HepG2 (cell line): ENCODE measurements at regions not wholly inside any gene's neighbourhood (a gene's known extent, or its start where the extent isn't known, plus 50 kb on each side); places are given as distances from the start of the nearest gene placed in this dataset.
A peak's percentile ranks its signal among the peaks of the same experiment; 100 is the strongest.

Experiments
- ATAC-seq: fragments of 200-7000 bp; cut with Tn5 transposase; 3 replicates; pipeline ENCODE4 v1.9.1; 2020; ENCODE audit warnings: mild to moderate bottlenecking, moderate library complexity
- BruUV-seq: library from RNA; stranded (reverse); fragments of 400-500 nt; replicated peaks from 2 replicates; lab custom pipeline; 2021; lab: Mats Ljungman, UMichigan
- CTCF ChIA-PET: fragments of 300-600 bp; formaldehyde crosslinking; extraction: SDS; loops from one replicate; lab custom pipeline; 2021; ENCODE audit warnings: low total read pairs, inconsistent platforms, low intra/inter-chr PET ratio; lab: Yijun Ruan, JAX
- POLR2A ChIA-PET: fragments of 350-600 bp; sonication (Branson Sonifier 250); formaldehyde crosslinking; loops from one replicate; lab custom pipeline; 2020; ENCODE audit warnings: antibody characterized with exemption, inconsistent platforms; lab: Yijun Ruan, JAX
- DNase-seq: peaks from one replicate; pipeline ENCODE4 v3.0.0-alpha.2; 2015; ENCODE audit warnings: low spot score
- FAIRE-seq: peaks from 3 replicates; lab custom pipeline; 2011; peaks lifted over from hg19 to GRCh38; lab: Jason Lieb, UNC
- H2AFZ ChIP-seq: one replicate; pipeline ENCODE4 v1.6.1; 2011; ENCODE audit warnings: low read length, inconsistent platforms
- H3K27ac ChIP-seq: fragments of 300-600 bp; 3 replicates; pipeline ENCODE4 v1.8.0; 2011; ENCODE audit warnings: mixed run types, mild to moderate bottlenecking, mixed read lengths, low read length, inconsistent platforms; ENCODE audit not compliant: insufficient read depth; ENCODE audit errors: extremely low read length
- H3K27me3 ChIP-seq, 2 experiments: fragments of 200-600 bp in 1 of 2; 2 replicates in 1 of 2; 3 replicates in 1 of 2; pipeline versions ENCODE4 v1.6.0 to v1.8.0; 2011; ENCODE audit warnings: low read length in 2 of 2, mild to moderate bottlenecking in 2 of 2, moderate library complexity in 2 of 2, inconsistent platforms in 1 of 2; ENCODE audit not compliant: insufficient read depth in 2 of 2, control insufficient read depth in 1 of 2
- H3K36me3 ChIP-seq, 2 experiments: fragments of 200-600 bp in 1 of 2; replicated peaks in 1 of 2; 2 replicates in 1 of 2; 3 replicates in 1 of 2; pipeline versions ENCODE4 v1.5.1 to v1.8.0; 2011; ENCODE audit warnings: low read length in 2 of 2, inconsistent platforms in 1 of 2; ENCODE audit not compliant: insufficient read depth in 2 of 2, control insufficient read depth in 1 of 2
- H3K4me1 ChIP-seq: 2 replicates; pipeline ENCODE4 v1.5.1; 2012; ENCODE audit warnings: low read length, inconsistent platforms; ENCODE audit not compliant: insufficient read depth
- H3K4me2 ChIP-seq: 2 replicates; pipeline ENCODE4 v1.6.0; 2011; ENCODE audit warnings: low read depth, low read length, inconsistent platforms
- H3K4me3 ChIP-seq, 3 experiments: fragments of 200-600 bp in 1 of 3; sonication (generic), shearing (Covaris generic) in 1 of 3; replicated peaks in 1 of 3; 2 replicates each; pipeline ENCODE4 v1.5.1; 2011 to 2016; ENCODE audit warnings: low read length in 3 of 3, inconsistent platforms in 2 of 3, low read depth in 2 of 3, mild to moderate bottlenecking in 2 of 3, control low read depth in 1 of 3, mixed read lengths in 1 of 3; ENCODE audit not compliant: insufficient read depth in 1 of 3
- H3K79me2 ChIP-seq: one replicate; pipeline ENCODE4 v1.6.1; 2011; ENCODE audit warnings: low read length, inconsistent platforms; ENCODE audit not compliant: insufficient read depth
- H3K9ac ChIP-seq: 2 replicates; pipeline ENCODE4 v1.6.0; 2011; ENCODE audit warnings: mild to moderate bottlenecking, low read depth, low read length, inconsistent platforms; ENCODE audit not compliant: insufficient read depth
- H3K9me3 ChIP-seq: 2 replicates; pipeline ENCODE4 v1.5.1; 2012; ENCODE audit warnings: mild to moderate bottlenecking, low read length
- H4K20me1 ChIP-seq: 2 replicates; pipeline ENCODE4 v1.6.0; 2011; ENCODE audit warnings: inconsistent platforms, mild to moderate bottlenecking, low read length, moderate library complexity; ENCODE audit not compliant: insufficient read depth
- ATF7 ChIP-seq, 2 experiments: fragments of 450-650 bp in 1 of 2; sonication (generic) in 1 of 2; formaldehyde crosslinking in 1 of 2; IDR thresholded peaks; 2 replicates each; pipeline versions ENCODE4 v1.4.0 to v1.6.1; 2016 to 2020; ENCODE audit warnings: antibody characterized with exemption in 1 of 2, mild to moderate bottlenecking in 1 of 2, missing genetic modification reagents in 1 of 2
- GTF2F1 ChIP-seq: fragments of 150-350 bp; IDR thresholded peaks from 2 replicates; pipeline ENCODE4 v1.6.1; 2014; ENCODE audit warnings: low read length
- XRCC5 ChIP-seq: fragments of 200-400 bp; formaldehyde crosslinking; optimal IDR thresholded peaks from 2 replicates; pipeline ENCODE3; 2017; ENCODE audit warnings: mild to moderate bottlenecking, low read length
- ZSCAN29 ChIP-seq: sonication (generic); formaldehyde crosslinking; conservative IDR thresholded peaks from 2 replicates; pipeline ENCODE4 v1.4.0; 2020; ENCODE audit warnings: mild to moderate bottlenecking, missing genetic modification reagents
- WGBS: methylation state at CpG from one replicate; pipeline ENCODE4 v1.1.6; 2017; ENCODE audit warnings: low lambda C conversion rate; 5-methylcytosine and 5-hydroxymethylcytosine counted together
- in situ Hi-C: cut with HindIII; loops from 2 replicates; pipeline ENCODE4 v1.10.0; 2017; ENCODE audit warnings: low pct_unique_long_range_greater_than_20kb; ENCODE audit not compliant: extremely low pct_ligation_motif_present
- intact Hi-C: fragments of 100-400 bp; cut with micrococcal nuclease; formaldehyde crosslinking; loops from one replicate; pipeline ENCODE4 v1.10.0; 2022; ENCODE audit not compliant: unreplicated experiment

DNA sequence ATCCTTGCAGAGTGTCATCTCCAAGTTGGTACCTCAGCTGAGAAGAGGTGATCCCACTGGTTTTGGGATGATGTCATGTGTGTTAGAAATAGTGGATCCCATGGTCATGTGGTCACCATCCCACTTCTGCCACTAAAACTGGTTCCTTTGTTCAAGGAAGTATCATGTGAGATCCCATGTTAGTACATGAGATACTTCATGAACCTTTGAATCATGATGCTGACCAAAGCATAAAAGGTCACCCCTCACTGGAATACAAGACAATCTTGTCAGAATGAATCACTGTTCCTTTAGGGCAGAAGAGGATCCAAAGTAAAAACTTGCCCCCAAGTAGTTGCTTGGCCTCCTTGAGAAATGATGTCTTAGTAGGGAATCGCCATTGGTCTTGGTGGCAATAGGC, 150.9 kb upstream of the MOCS2 start:
- ATAC-seq = no peak
- H4K20me1 ChIP-seq = no peaks in the 10 kb centered on the region
- no peak overlapping the region for H2AFZ ChIP-seq
- CTCF ChIA-PET = no interaction called here
- in situ Hi-C loops (loop anchor here (10.0 kb wide), 1 partner anchor 954 kb away; no protein-coding TSS in a partner anchor), intact Hi-C loops (loop anchor here (5.0 kb wide), 1 partner anchor 167 kb away; no protein-coding TSS in a partner anchor)
- WGBS = 9% methylated on average over 1 of the region's 1 CpG
- no peaks in the 10 kb centered on the region for H3K27me3 ChIP-seq
- H3K79me2 ChIP-seq = no peaks in the 10 kb centered on the region
- TF ChIP-seq ATF7 (IDR thresholded peaks at IDR 0.05) = peak; percentile 83
- no peak for TF ChIP-seq ATF7 (CRISPR knock-in tag; IDR thresholded peaks at IDR 0.05)
- TF ChIP-seq ZSCAN29 (CRISPR knock-in tag) = no peak
- POLR2A ChIA-PET = no interaction called here
- no peak for FAIRE-seq
- H3K27ac ChIP-seq = no peak overlapping the region
- no peaks in the 10 kb centered on the region for H3K9me3 ChIP-seq
- no peak overlapping the region for H3K4me2 ChIP-seq
- no TSS peak for BruUV-seq
- no peaks in the 10 kb centered on the region for H3K36me3 ChIP-seq
- no peak overlapping the region for H3K4me3 ChIP-seq
- H3K4me1 ChIP-seq = no peaks in the 10 kb centered on the region
- no peak for DNase-seq
- no peak overlapping the region for H3K9ac ChIP-seq

DNA sequence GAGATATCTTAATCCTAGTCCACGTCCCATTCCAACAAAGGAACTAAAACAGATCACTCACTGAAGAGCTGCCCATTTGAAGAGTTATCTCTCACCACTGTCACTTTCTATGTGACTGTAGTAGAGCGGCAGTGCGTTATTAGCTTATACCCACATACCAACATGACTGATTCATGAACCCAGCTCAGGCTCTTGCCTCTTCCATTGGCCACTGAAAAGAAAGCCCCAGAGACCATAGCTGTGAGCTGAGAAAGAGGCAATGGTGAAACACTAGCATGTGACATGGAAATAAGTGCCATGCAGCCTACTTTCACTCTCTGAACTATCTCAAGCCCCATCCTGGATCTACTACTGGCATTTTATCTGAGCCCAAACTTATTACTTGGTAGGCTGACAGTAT, 151.7 kb upstream of the MOCS2 start:
- no peak for ATAC-seq

More for the DNA sequence above, 151.7 kb upstream of the MOCS2 start:
- 21% methylated on average over 3 of the region's 3 CpGs for WGBS
- no peak overlapping the region for H3K27ac ChIP-seq
- DNase-seq (no peak), FAIRE-seq (no peak)
- H3K4me2 ChIP-seq = no peak overlapping the region
- ChIA-PET POLR2A (no interaction called here), CTCF (interaction anchor here (1.5 to 2.3 kb wide), 2 partner anchors 957 to 968 kb away, joined by 7 to 13 read pairs; no protein-coding TSS in a partner anchor)
- in situ Hi-C loops = loop anchor here (10.0 kb wide), 1 partner anchor 954 kb away; no protein-coding TSS in a partner anchor
- H3K4me1 ChIP-seq = no peaks in the 10 kb centered on the region
- no peaks in the 10 kb centered on the region for H3K9me3 ChIP-seq
- no peak overlapping the region for H2AFZ ChIP-seq
- H3K9ac ChIP-seq = no peak overlapping the region
- no peaks in the 10 kb centered on the region for H3K36me3 ChIP-seq
- no peak overlapping the region for H3K4me3 ChIP-seq
- no peaks in the 10 kb centered on the region for H3K79me2 ChIP-seq
- intact Hi-C loops = loop anchor here (5.0 kb wide), 1 partner anchor 166 kb away; no protein-coding TSS in a partner anchor
- no peak for TF ChIP-seq GTF2F1
- TF ChIP-seq XRCC5 = no peak
- H3K27me3 ChIP-seq = no peaks in the 10 kb centered on the region
- H4K20me1 ChIP-seq = no peaks in the 10 kb centered on the region
- BruUV-seq = no TSS peak
